H1 (cell line): ENCODE measurements at regions not wholly inside any gene's neighbourhood (a gene's known extent, or its start where the extent isn't known, plus 50 kb on each side); places are given as distances from the start of the nearest gene placed in this dataset.

Experiments
- CTCF ChIA-PET: fragments of 300-600 bp; sonication (Branson Sonifier 250); formaldehyde crosslinking; loops from one replicate; lab custom pipeline; 2021; ENCODE audit not compliant: partially characterized antibody; lab: Charles Lee
- POLR2A ChIA-PET: fragments of 300-600 bp; sonication (Branson Sonifier 250); formaldehyde crosslinking; loops from one replicate; lab custom pipeline; 2021; ENCODE audit warnings: inconsistent platforms; ENCODE audit not compliant: partially characterized antibody; lab: Charles Lee
- DNase-seq, 2 experiments: peaks; one replicate each; pipeline versions ENCODE4 v3.0.0 to v3.0.0-alpha.2; 2010 to 2022; ENCODE audit warnings: low spot score in 2 of 2, low read depth in 1 of 2, mixed read lengths in 1 of 2
- FAIRE-seq: peaks from 2 replicates; lab custom pipeline; 2011; peaks lifted over from hg19 to GRCh38; lab: Jason Lieb, UNC
- H2AFZ ChIP-seq: 2 replicates; pipeline ENCODE4 v1.8.1; 2012; ENCODE audit warnings: low read length, inconsistent platforms
- H2AK5ac ChIP-seq: 2 replicates; pipeline ENCODE4 v1.6.1; 2013; ENCODE audit warnings: low read depth, low read length
- H2BK120ac ChIP-seq: replicated peaks from 2 replicates; pipeline ENCODE3; 2013; ENCODE audit warnings: low read depth, low read length, inconsistent platforms
- H2BK12ac ChIP-seq: 2 replicates; pipeline ENCODE4 v1.6.1; 2013; ENCODE audit warnings: low read depth, low read length
- H2BK15ac ChIP-seq: 2 replicates; pipeline ENCODE4 v1.6.1; 2013; ENCODE audit warnings: low read length
- H2BK20ac ChIP-seq: 2 replicates; pipeline ENCODE4 v1.6.1; 2013; ENCODE audit warnings: low read length
- H2BK5ac ChIP-seq: 2 replicates; pipeline ENCODE4 v1.6.1; 2013; ENCODE audit warnings: low read depth, low read length
- H3K14ac ChIP-seq: 2 replicates; pipeline ENCODE4 v1.6.1; 2013; ENCODE audit warnings: inconsistent platforms; ENCODE audit not compliant: insufficient read length
- H3K18ac ChIP-seq: 2 replicates; pipeline ENCODE4 v1.6.1; 2013; ENCODE audit warnings: low read length; ENCODE audit errors: extremely low read depth
- H3K23ac ChIP-seq: 2 replicates; pipeline ENCODE4 v1.6.1; 2013; ENCODE audit warnings: inconsistent platforms; ENCODE audit not compliant: insufficient read length
- H3K23me2 ChIP-seq: 2 replicates; pipeline ENCODE4 v1.6.1; 2013; ENCODE audit warnings: low read depth, low read length
- H3K27ac ChIP-seq: 2 replicates; pipeline ENCODE4 v1.6.1; 2011; ENCODE audit warnings: low read depth, low read length, inconsistent platforms
- H3K27me3 ChIP-seq, 4 experiments: replicated peaks in 1 of 4; 1 replicate in 1 of 4; 2 replicates in 3 of 4; pipeline versions ENCODE4 v1.6.1 to v1.8.1; 2011 to 2013; ENCODE audit warnings: low read length in 3 of 4, mild to moderate bottlenecking in 3 of 4, inconsistent platforms in 2 of 4, mixed read lengths in 2 of 4, moderate library complexity in 1 of 4; ENCODE audit not compliant: control insufficient read depth in 3 of 4, insufficient read depth in 3 of 4; ENCODE audit errors: extremely low read depth in 1 of 4
- H3K36me3 ChIP-seq, 4 experiments: 2 replicates each; pipeline versions ENCODE4 v1.6.1 to v1.8.1; 2011 to 2013; ENCODE audit warnings: mild to moderate bottlenecking in 4 of 4, low read length in 3 of 4, moderate library complexity in 2 of 4, control low read depth in 1 of 4, inconsistent platforms in 1 of 4; ENCODE audit not compliant: insufficient read depth in 4 of 4, control insufficient read depth in 2 of 4
- H3K4ac ChIP-seq: replicated peaks from 2 replicates; pipeline ENCODE3; 2013; ENCODE audit warnings: low read length, low read depth, mixed read lengths, inconsistent platforms; ENCODE audit not compliant: insufficient read length
- H3K4me1 ChIP-seq, 4 experiments: replicated peaks in 1 of 4; 1 replicate in 1 of 4; 2 replicates in 3 of 4; pipeline versions ENCODE4 v1.6.1 to v1.8.1; 2011 to 2013; ENCODE audit warnings: low read length in 3 of 4, inconsistent platforms in 2 of 4, mixed read lengths in 1 of 4; ENCODE audit not compliant: insufficient read depth in 4 of 4, control insufficient read depth in 3 of 4
- H3K4me2 ChIP-seq, 2 experiments: 2 replicates each; pipeline versions ENCODE4 v1.6.1 to v1.8.1; 2011 to 2013; ENCODE audit warnings: low read depth in 2 of 2, low read length in 2 of 2, control low read depth in 1 of 2, inconsistent platforms in 1 of 2, mild to moderate bottlenecking in 1 of 2; ENCODE audit not compliant: insufficient read depth in 1 of 2
- H3K4me3 ChIP-seq, 4 experiments: fragments of 200-600, 300-600 bp in 1 of 4; sonication (generic), shearing (Covaris generic), sonication (Bioruptor Twin) in 1 of 4; 2 replicates each; pipeline versions ENCODE4 v1.5.1 to v1.8.1; 2011 to 2016; ENCODE audit warnings: low read length in 4 of 4, low read depth in 3 of 4, control low read depth in 2 of 4, inconsistent platforms in 2 of 4, mild to moderate bottlenecking in 2 of 4, mixed read lengths in 1 of 4, moderate library complexity in 1 of 4; ENCODE audit not compliant: insufficient read depth in 2 of 4; ENCODE audit errors: extremely low read depth in 1 of 4
- H3K56ac ChIP-seq: replicated peaks from 2 replicates; pipeline ENCODE3; 2013; ENCODE audit warnings: low read depth, mild to moderate bottlenecking, mixed read lengths, low read length, inconsistent platforms; ENCODE audit not compliant: insufficient read length
- H3K79me1 ChIP-seq: 2 replicates; pipeline ENCODE4 v1.6.1; 2013; ENCODE audit warnings: low read depth, low read length, control low read depth
- H3K79me2 ChIP-seq, 2 experiments: 2 replicates each; pipeline versions ENCODE4 v1.6.1 to v1.8.1; 2012 to 2013; ENCODE audit warnings: low read length in 2 of 2, mild to moderate bottlenecking in 2 of 2, inconsistent platforms in 1 of 2; ENCODE audit not compliant: insufficient read depth in 2 of 2, control insufficient read depth in 1 of 2
- H3K9ac ChIP-seq, 4 experiments: replicated peaks in 1 of 4; 1 replicate in 1 of 4; 2 replicates in 3 of 4; pipeline versions ENCODE4 v1.6.1 to v1.8.1; 2011 to 2013; ENCODE audit warnings: low read depth in 3 of 4, low read length in 3 of 4, control low read depth in 2 of 4, mild to moderate bottlenecking in 2 of 4, moderate library complexity in 2 of 4, inconsistent platforms in 1 of 4; ENCODE audit errors: extremely low read depth in 1 of 4
- H3K9me3 ChIP-seq, 2 experiments: 2 replicates each; pipeline versions ENCODE4 v1.6.1 to v1.8.1; 2012 to 2013; ENCODE audit warnings: mild to moderate bottlenecking in 2 of 2, moderate library complexity in 2 of 2, control low read depth in 1 of 2, inconsistent platforms in 1 of 2, low read depth in 1 of 2, low read length in 1 of 2, mixed read lengths in 1 of 2; ENCODE audit not compliant: insufficient read depth in 2 of 2
- H4K20me1 ChIP-seq, 2 experiments: replicated peaks in 1 of 2; 2 replicates each; pipeline versions ENCODE3 to v1.8.1; 2011 to 2013; ENCODE audit warnings: inconsistent platforms in 2 of 2, low read length in 2 of 2, mild to moderate bottlenecking in 1 of 2; ENCODE audit not compliant: insufficient read depth in 2 of 2, control insufficient read depth in 1 of 2
- H4K5ac ChIP-seq: 2 replicates; pipeline ENCODE4 v1.6.1; 2013; ENCODE audit warnings: low read length, low read depth, mixed read lengths, inconsistent platforms; ENCODE audit not compliant: insufficient read length
- H4K8ac ChIP-seq: 2 replicates; pipeline ENCODE4 v1.8.0; 2013; ENCODE audit warnings: mild to moderate bottlenecking, moderate library complexity, low read length, inconsistent platforms; ENCODE audit not compliant: insufficient read depth; ENCODE audit errors: extremely low read depth
- H4K91ac ChIP-seq: replicated peaks from 2 replicates; pipeline ENCODE3; 2013; ENCODE audit warnings: low read length, mixed read lengths, inconsistent platforms; ENCODE audit not compliant: insufficient read length
- POLR2A ChIP-seq, 2 experiments: IDR thresholded peaks; 1 replicate in 1 of 2; 2 replicates in 1 of 2; pipeline ENCODE4 v1.6.1; 2011; ENCODE audit warnings: low read depth in 2 of 2, low read length in 2 of 2, mild to moderate bottlenecking in 2 of 2; ENCODE audit errors: control extremely low read depth in 1 of 2
- POU5F1 ChIP-seq: IDR thresholded peaks from 2 replicates; pipeline ENCODE4 v1.6.1; 2011; ENCODE audit warnings: low read depth, mild to moderate bottlenecking, low read length, moderate library complexity
- SP1 ChIP-seq: IDR thresholded peaks from 2 replicates; pipeline ENCODE4 v1.6.1; 2011; ENCODE audit warnings: low read depth, low read length
- SUZ12 ChIP-seq: fragments of 200-600 bp; sonication (generic); IDR thresholded peaks from 2 replicates; pipeline ENCODE4 v1.6.1; 2012; ENCODE audit warnings: mild to moderate bottlenecking, inconsistent platforms, low read length, moderate library complexity, mixed read lengths
- TEAD4 ChIP-seq: IDR thresholded peaks from 2 replicates; pipeline ENCODE4 v1.6.1; 2012; ENCODE audit warnings: low read depth, low read length, inconsistent platforms, mixed read lengths
- USF2 ChIP-seq: IDR thresholded peaks from 2 replicates; pipeline ENCODE4 v1.6.1; 2011; ENCODE audit warnings: low read length, improper control_type of control experiment
- WGBS, 2 experiments: shearing (Covaris generic) in 1 of 2; methylation state at CpG; one replicate each; pipeline versions ENCODE4 v1.1.6 to v1.1.7; 2013 to 2015; ENCODE audit warnings: low lambda C conversion rate in 2 of 2, mixed read lengths in 2 of 2, inconsistent platforms in 1 of 2, low coverage in 1 of 2, missing lambda C conversion rate in 1 of 2; ENCODE audit not compliant: insufficient replicate concordance in 2 of 2, insufficient coverage in 1 of 2, insufficient read length in 1 of 2; ENCODE audit errors: extremely low coverage in 1 of 2, missing lambda C conversion rate in 1 of 2; 5-methylcytosine and 5-hydroxymethylcytosine counted together

- no peaks in the 10 kb centered on the region for H3K9me3 ChIP-seq
- H4K20me1 ChIP-seq: no peaks in the 10 kb centered on the region
- no peak overlapping the region for H4K8ac ChIP-seq
- no peak overlapping the region for H4K91ac ChIP-seq
- WGBS, 2 experiments: 84% methylated on average over 1 of the region's 1 CpG; no CpG with 5 or more reads in 1 of the 2 experiments
- H2BK120ac ChIP-seq: no peak overlapping the region
- H4K5ac ChIP-seq: no peak overlapping the region
- FAIRE-seq: no peak
- H3K14ac ChIP-seq: no peak overlapping the region
- H3K23ac ChIP-seq: no peak overlapping the region
- H3K4ac ChIP-seq: no peak overlapping the region
- H3K36me3 ChIP-seq: no peaks in the 10 kb centered on the region
- H2BK5ac ChIP-seq: no peak overlapping the region
- H3K9ac ChIP-seq: no peak overlapping the region
- H3K27ac ChIP-seq: no peak overlapping the region
- no peak overlapping the region for H2AK5ac ChIP-seq
- no peak overlapping the region for H2BK15ac ChIP-seq
- H3K18ac ChIP-seq: no peak overlapping the region
- H2AFZ ChIP-seq: no peak overlapping the region
- ChIA-PET POLR2A (no interaction called here), CTCF (interaction anchor here (1.5 kb wide), 1 partner anchor 30 kb away, joined by 4 read pairs; no protein-coding TSS in a partner anchor)
- DNase-seq: no peak
- H2BK20ac ChIP-seq: no peak overlapping the region
- no peak overlapping the region for H3K4me3 ChIP-seq
- H3K4me2 ChIP-seq: no peak overlapping the region
- H3K27me3 ChIP-seq: no peaks in the 10 kb centered on the region
- H3K23me2 ChIP-seq: no peaks in the 10 kb centered on the region
- no peaks in the 10 kb centered on the region for H3K79me1 ChIP-seq
- H3K56ac ChIP-seq: no peak overlapping the region
- H3K4me1 ChIP-seq: no peaks in the 10 kb centered on the region
- no peak for TF ChIP-seq POLR2A (IDR thresholded peaks at IDR 0.05; ENCODE audit: control extremely low read depth in 1 of 2, low read depth in 2 of 2, low read length in 2 of 2)
- no peak for TF ChIP-seq SUZ12
- TF ChIP-seq POU5F1: no peak
- no peak for TF ChIP-seq SP1
- no peak for TF ChIP-seq USF2
- TF ChIP-seq TEAD4: no peak
- no peaks in the 10 kb centered on the region for H3K79me2 ChIP-seq
- no peak overlapping the region for H2BK12ac ChIP-seq
These were observed 887.0 kb downstream of the KCNA4 start for GRCh38 chr11:29129844-29130243.
